HepG2 (cell line): ENCODE measurements at regions not wholly inside any gene's neighbourhood (a gene's known extent, or its start where the extent isn't known, plus 50 kb on each side); places are given as distances from the start of the nearest gene placed in this dataset.

Experiments
- CTCF ChIP-seq: sonication (generic); formaldehyde crosslinking; IDR thresholded peaks from 2 replicates; pipeline ENCODE4 v1.5.0; 2020; ENCODE audit warnings: mild to moderate bottlenecking, missing genetic modification reagents, moderate library complexity
- POLR2AphosphoS5 ChIP-seq: IDR thresholded peaks from 2 replicates; pipeline ENCODE4 v1.6.1; 2012; ENCODE audit warnings: low read depth, low read length
- ZNF766 ChIP-seq: sonication (generic); formaldehyde crosslinking; IDR thresholded peaks from 2 replicates; pipeline ENCODE4 v1.5.0; 2020; ENCODE audit warnings: missing genetic modification reagents, borderline replicate concordance

GRCh38 chr5:96121364-96121763, 159.7 kb upstream of the ELL2 start:
- no peak for TF ChIP-seq ZNF766
- no peak for TF ChIP-seq CTCF
- TF ChIP-seq POLR2AphosphoS5 = no peak
